PC-3 (cell line): ENCODE measurements at regions not wholly inside any gene's neighbourhood (a gene's known extent, or its start where the extent isn't known, plus 50 kb on each side); places are given as distances from the start of the nearest gene placed in this dataset. TPM values are rescaled to one million over a fixed set of nuclear protein-coding genes. Genes with fewer than 3 reads are reported as not detected.
"Not testable (repeated sequence)": the region's sequence is repeated elsewhere in the genome, so short reads cannot be mapped to it uniquely, and the experiment has no call there.

Experiments
- ATAC-seq: fragments of 200-7000 bp; cut with Tn5 transposase; 2 replicates; pipeline ENCODE4 v1.9.1; 2020; ENCODE audit warnings: mild to moderate bottlenecking, moderate library complexity
- BruUV-seq: library from RNA; stranded (reverse); fragments of 400-500 nt; replicated peaks from 2 replicates; lab custom pipeline; 2021; lab: Mats Ljungman, UMichigan
- CTCF ChIA-PET: fragments of 300-600 bp; sonication (Branson Sonifier 250); formaldehyde crosslinking; loops from one replicate; lab custom pipeline; 2022; ENCODE audit warnings: antibody characterized with exemption; lab: Charles Lee
- POLR2A ChIA-PET: fragments of 300-600 bp; sonication (Branson Sonifier 250); formaldehyde crosslinking; loops from one replicate; lab custom pipeline; 2022; ENCODE audit warnings: antibody characterized with exemption; ENCODE audit not compliant: unreplicated experiment; lab: Charles Lee
- DNase-seq: peaks from one replicate; pipeline ENCODE4 v3.0.0-alpha.2; 2015
- H2AFZ ChIP-seq: fragments of 300-600 bp; sonication (generic); 2 replicates; pipeline ENCODE4 v1.6.0; 2016; ENCODE audit warnings: antibody characterized with exemption, low read length
- H3F3A ChIP-seq: fragments of 300-600 bp; sonication (generic); one replicate; pipeline ENCODE4 v1.6.0; 2017; ENCODE audit warnings: antibody characterized with exemption, low read length, control low read depth, mild to moderate bottlenecking; ENCODE audit not compliant: unreplicated experiment
- H3K27ac ChIP-seq: fragments of 300-600 bp; sonication (generic); 2 replicates; pipeline ENCODE4 v1.5.1; 2016; ENCODE audit warnings: mild to moderate bottlenecking, low read length
- H3K27me3 ChIP-seq: fragments of 300-600 bp; sonication (generic); 2 replicates; pipeline ENCODE4 v1.6.1; 2016; ENCODE audit warnings: low read length, mixed read lengths
- H3K36me3 ChIP-seq: fragments of 300-600 bp; sonication (generic); 2 replicates; pipeline ENCODE4 v1.6.1; 2016; ENCODE audit warnings: low read depth, mixed run types, low read length, mixed read lengths
- H3K4me1 ChIP-seq: fragments of 300-600 bp; sonication (generic); 2 replicates; pipeline ENCODE4 v1.5.1; 2016; ENCODE audit warnings: low read length; ENCODE audit not compliant: insufficient read depth
- H3K4me2 ChIP-seq: fragments of 300-600 bp; sonication (generic); 2 replicates; pipeline ENCODE4 v1.6.0; 2016; ENCODE audit warnings: low read length
- H3K4me3 ChIP-seq: fragments of 300-600 bp; sonication (generic); 2 replicates; pipeline ENCODE4 v1.5.1; 2016; ENCODE audit warnings: mild to moderate bottlenecking, low read length, mixed read lengths
- H3K79me2 ChIP-seq: fragments of 300-600 bp; sonication (generic); 2 replicates; pipeline ENCODE4 v1.6.1; 2017; ENCODE audit warnings: low read length, mixed read lengths
- H3K9ac ChIP-seq: fragments of 300-600 bp; sonication (generic); 2 replicates; pipeline ENCODE4 v1.6.0; 2016; ENCODE audit warnings: mild to moderate bottlenecking, low read length
- H3K9me2 ChIP-seq: fragments of 300-600 bp; sonication (generic); replicated peaks from 2 replicates; pipeline ENCODE4 v1.6.1; 2016; ENCODE audit warnings: mixed run types, low read length, mixed read lengths
- H3K9me3 ChIP-seq: fragments of 300-600 bp; sonication (generic); 2 replicates; pipeline ENCODE4 v1.6.1; 2016; ENCODE audit warnings: low read length, mixed read lengths
- H4K20me1 ChIP-seq: fragments of 300-600 bp; sonication (generic); 2 replicates; pipeline ENCODE4 v1.6.1; 2016; ENCODE audit warnings: low read length, mixed read lengths
- CTCF ChIP-seq: fragments of 300-600 bp; sonication (generic); conservative IDR thresholded peaks from 2 replicates; pipeline ENCODE4 v1.5.1; 2017; ENCODE audit warnings: antibody characterized with exemption, low read depth, mild to moderate bottlenecking, low read length
- EZH2 ChIP-seq: fragments of 300-600 bp; sonication (generic); IDR thresholded peaks from one replicate; pipeline ENCODE4 v1.6.1; 2017; ENCODE audit warnings: antibody characterized with exemption, mild to moderate bottlenecking, low read length; ENCODE audit not compliant: unreplicated experiment
- EZH2phosphoT487 ChIP-seq: fragments of 300-600 bp; sonication (generic); IDR thresholded peaks from 2 replicates; pipeline ENCODE4 v1.6.1; 2018; ENCODE audit warnings: mild to moderate bottlenecking, antibody characterized with exemption, low read length, borderline replicate concordance
- intact Hi-C: fragments of 100-400 bp; cut with micrococcal nuclease; formaldehyde crosslinking; loops from 2 replicates; pipeline ENCODE4 v1.9.0; 2023
- microRNA-seq: library from miRNA; unstranded; fragments of <30 nt; microRNA quantifications from one replicate; pipeline ENCODE4 v1.1.0, GENCODE V29; 2020; ENCODE audit not compliant: unreplicated experiment

GRCh38 chr2:132361498-132361897 is 55.1 kb upstream of the GPR39 start:
- H3K4me2 ChIP-seq, H3K36me3 ChIP-seq, H3K4me1 ChIP-seq, H3K4me3 ChIP-seq, H3K9ac ChIP-seq, H2AFZ ChIP-seq, POLR2A ChIA-PET, H3K9me3 ChIP-seq, ATAC-seq, H4K20me1 ChIP-seq, CTCF ChIA-PET, intact Hi-C loops, DNase-seq, BruUV-seq, H3K27me3 ChIP-seq, H3K27ac ChIP-seq, H3K79me2 ChIP-seq, H3K9me2 ChIP-seq, H3F3A ChIP-seq: not testable (repeated sequence)

GRCh38 chr2:132363352-132363751 is 53.3 kb upstream of the GPR39 start:
- CTCF ChIA-PET, ATAC-seq, H3K4me3 ChIP-seq, H3K9ac ChIP-seq, H3K27me3 ChIP-seq, H3K36me3 ChIP-seq, H3K79me2 ChIP-seq, H3K4me2 ChIP-seq, H3K9me3 ChIP-seq, H2AFZ ChIP-seq, POLR2A ChIA-PET, DNase-seq, H3F3A ChIP-seq, H3K4me1 ChIP-seq, BruUV-seq, H4K20me1 ChIP-seq, H3K9me2 ChIP-seq, H3K27ac ChIP-seq, intact Hi-C loops: not testable (repeated sequence)

- CTCF ChIA-PET, H3K4me2 ChIP-seq, ATAC-seq, POLR2A ChIA-PET, DNase-seq, H4K20me1 ChIP-seq, H3K27me3 ChIP-seq, H3K79me2 ChIP-seq, BruUV-seq, H3K4me1 ChIP-seq, H2AFZ ChIP-seq, H3K27ac ChIP-seq, H3K9me3 ChIP-seq, H3K36me3 ChIP-seq, H3K9ac ChIP-seq, intact Hi-C loops, H3F3A ChIP-seq, H3K4me3 ChIP-seq, H3K9me2 ChIP-seq: not testable (repeated sequence)
Observed at GRCh38 chr2:132365963-132366362, 50.6 kb upstream of the GPR39 start.

GRCh38 chr2:132366421-132367180 is 50.0 kb upstream of the GPR39 start:
- Histone ChIP-seq H3K4me3 (no peak overlapping the region), H3K9me3 (no peaks in the 10 kb centered on the region), H3K27ac (no peak overlapping the region), H2AFZ (no peak overlapping the region), H3K36me3 (no peaks in the 10 kb centered on the region), H3K79me2 (no peaks in the 10 kb centered on the region), H3K27me3 (no peaks in the 10 kb centered on the region), H3K9me2 (no peaks in the 10 kb centered on the region), H3F3A (no peaks in the 10 kb centered on the region), H3K4me1 (no peaks in the 10 kb centered on the region), H4K20me1 (no peaks in the 10 kb centered on the region), H3K4me2 (no peak overlapping the region), H3K9ac (no peak overlapping the region)
- ChIA-PET POLR2A (interaction anchor here (0.6 kb wide), 1 partner anchor 50 kb away, joined by 3 read pairs; the partner anchor contains the start of gene GPR39), CTCF (no interaction called here)
- BruUV-seq: no TSS peak
- ATAC-seq (no peak), DNase-seq (no peak)
- intact Hi-C loops: no loop called here
- TF ChIP-seq EZH2: no peak
- TF ChIP-seq EZH2phosphoT487: no peak
- no peak for TF ChIP-seq CTCF

Small RNAs in the stretch of these regions (microRNA-seq; reads per million reads assigned to microRNA genes)
- not detected for gene MIR663B
